ENCODE measurements at regions not wholly inside any gene's neighbourhood (a gene's known extent, or its start where the extent isn't known, plus 50 kb on each side); places are given as distances from the start of the nearest gene placed in this dataset.

- DNase-seq (ENCODE audit: low read depth, low spot score) (no peak), ATAC-seq (no peak), FAIRE-seq (no peak)
- Histone ChIP-seq H3K4me2 (ENCODE audit: control insufficient read depth, insufficient read depth) (no peak overlapping the region), H3K79me2 (ENCODE audit: control insufficient read depth, insufficient read depth, low read length) (no peaks in the 10 kb centered on the region), H3K36me3 (ENCODE audit: control insufficient read depth in 2 of 2, insufficient read depth in 2 of 2, low read length in 1 of 2) (no peaks in the 10 kb centered on the region), H3K4me3 (no peak overlapping the region), H4K20me1 (ENCODE audit: control insufficient read depth, insufficient read depth) (no peaks in the 10 kb centered on the region), H3K27ac (ENCODE audit: control insufficient read depth, insufficient read depth) (no peak overlapping the region), H3K9me3 (replicated peaks; ENCODE audit: control insufficient read depth, insufficient read depth, low read length) (no peaks in the 10 kb centered on the region), H3K4me1 (ENCODE audit: control insufficient read depth, insufficient read depth, low read length) (no peaks in the 10 kb centered on the region), H3K27me3 (replicated peaks in 1 of 2; ENCODE audit: control insufficient read depth in 2 of 2, insufficient read depth in 2 of 2, low read length in 1 of 2) (no peaks in the 10 kb centered on the region), H3K9ac (ENCODE audit: control insufficient read depth, insufficient read depth, low read length) (no peak overlapping the region), H2AFZ (ENCODE audit: control insufficient read depth, low read depth, low read length) (no peak overlapping the region)
- ChIA-PET SMC1A (ENCODE audit: uncharacterized antibody, unreplicated experiment) (no interaction called here), RAD21 (ENCODE audit: unreplicated experiment) (no interaction called here), POLR2A (no interaction called here), CTCF (no interaction called here)
- in situ Hi-C loops (cut with MboI) = no loop called here
- WGBS (ENCODE audit: insufficient coverage, insufficient replicate concordance, low lambda C conversion rate, missing lambda C conversion rate) = 64% methylated on average over 5 of the region's 5 CpGs
- BruUV-seq (replicated peaks) = no TSS peak
- intact Hi-C loops (cut with micrococcal nuclease; ENCODE audit: unreplicated experiment) = no loop called here
- TF ChIP-seq MAX (IDR thresholded peaks at IDR 0.05; ENCODE audit: low read depth, low read length) (no peak), MYC (IDR thresholded peaks at IDR 0.05; ENCODE audit: insufficient read depth, insufficient read length, insufficient replicate concordance, low read length, severe bottlenecking) (no peak), TCF12 (IDR thresholded peaks at IDR 0.05; ENCODE audit: low read depth, low read length) (no peak), HDAC2 (IDR thresholded peaks at IDR 0.05) (no peak), NR2C2 (IDR thresholded peaks at IDR 0.05; ENCODE audit: borderline replicate concordance, control insufficient read depth, insufficient read length, low read depth) (no peak), FOXK2 (IDR thresholded peaks at IDR 0.05) (no peak), MXI1 (IDR thresholded peaks at IDR 0.05; ENCODE audit: low read depth, low read length) (no peak), CTCF (IDR thresholded peaks at IDR 0.05 in 2 of 3, conservative IDR thresholded peaks at IDR 0.05 in 1 of 3; ENCODE audit: control insufficient read depth in 2 of 3, extremely low read depth in 1 of 3, insufficient read depth in 1 of 3, low read depth in 3 of 3, low read length in 3 of 3) (no peak), ZNF274 (IDR thresholded peaks at IDR 0.05; ENCODE audit: insufficient read depth, insufficient read length) (no peak), ZBTB33 (IDR thresholded peaks at IDR 0.05) (no peak), WRNIP1 (IDR thresholded peaks at IDR 0.05; ENCODE audit: borderline replicate concordance, low read depth, low read length) (no peak), REST (IDR thresholded peaks at IDR 0.05; ENCODE audit: low read depth, low read length) (no peak), ASH2L (IDR thresholded peaks at IDR 0.05; ENCODE audit: borderline replicate concordance, low read depth) (no peak), TCF7 (IDR thresholded peaks at IDR 0.05; ENCODE audit: borderline replicate concordance) (no peak), BCL3 (IDR thresholded peaks at IDR 0.05; ENCODE audit: borderline replicate concordance, insufficient read depth, low read depth, low read length, poor library complexity, severe bottlenecking) (no peak), IKZF1 (conservative IDR thresholded peaks at IDR 0.05) (no peak), HCFC1 (IDR thresholded peaks at IDR 0.05; ENCODE audit: low read length) (no peak)
Observed at GRCh38 chr5:8062521-8062920, 193.6 kb downstream of the MTRR start.

Measured in GM12878 (cell line).